COLO668 (cell line): ENCODE measurements at regions not wholly inside any gene's neighbourhood (a gene's known extent, or its start where the extent isn't known, plus 50 kb on each side); places are given as distances from the start of the nearest gene placed in this dataset.
"Not testable (repeated sequence)": the region's sequence is repeated elsewhere in the genome, so short reads cannot be mapped to it uniquely, and the experiment has no call there.

Experiments used
- DNase-seq: peaks from one replicate; lab custom pipeline; 2025; ENCODE audit not compliant: unreplicated experiment; lab: John Stamatoyannopoulos, UW

GRCh38 chr16:29260683-29261426, 145.7 kb downstream of the NPIPB11 start:
- DNase-seq: not testable (repeated sequence)

DNA sequence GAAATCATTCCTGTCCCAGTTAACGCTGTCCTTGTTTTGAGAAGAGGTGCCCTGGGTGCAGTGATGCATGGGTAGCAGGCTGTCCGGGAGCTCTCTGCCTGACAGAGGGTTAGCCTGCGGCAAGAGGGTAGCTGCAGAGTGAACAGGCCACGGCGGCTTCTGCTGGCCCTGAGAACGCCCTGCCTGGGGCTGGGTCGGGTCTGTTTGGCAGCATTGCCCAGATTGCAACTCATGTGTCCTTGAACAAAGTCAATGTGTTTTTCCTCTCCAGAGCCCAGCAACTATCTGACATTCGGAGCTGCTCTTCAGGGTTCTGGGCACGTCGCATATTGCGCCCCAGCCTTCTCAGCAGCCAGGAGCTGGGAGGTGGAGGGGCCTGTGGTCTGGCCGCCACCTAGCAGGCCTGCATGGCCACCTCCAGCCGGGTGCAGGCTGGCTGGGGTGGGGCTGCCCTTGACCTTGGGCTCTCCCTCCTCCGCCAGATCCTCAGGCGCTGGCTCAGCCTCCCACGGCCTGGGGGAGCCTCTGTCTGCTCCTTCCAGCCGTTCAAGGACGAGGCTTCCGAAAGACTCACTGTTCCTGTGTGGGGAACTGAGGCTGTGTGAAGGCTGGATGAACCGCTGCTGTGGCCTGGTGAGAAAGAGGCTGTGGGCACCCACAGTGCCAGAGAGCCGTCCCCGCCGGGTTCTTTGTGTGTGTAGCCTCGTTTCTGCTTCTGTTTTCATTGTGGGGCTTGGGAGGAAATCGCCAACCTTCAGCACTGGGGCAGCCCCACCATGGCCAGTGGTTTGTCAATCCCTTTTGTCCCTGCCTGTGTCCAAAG, 146.7 kb downstream of the NPIPB11 start:
- not testable (repeated sequence) for DNase-seq

- not testable (repeated sequence) for DNase-seq
Measured at GRCh38 chr16:29258946-29259634, 147.4 kb downstream of the NPIPB11 start.

GRCh38 chr16:29257419-29258336, 148.8 kb downstream of the NPIPB11 start:
- DNase-seq: peak; percentile 15

- DNase-seq: no peak
Measured at GRCh38 chr16:29256501-29256981, 150.0 kb downstream of the NPIPB11 start.

DNA sequence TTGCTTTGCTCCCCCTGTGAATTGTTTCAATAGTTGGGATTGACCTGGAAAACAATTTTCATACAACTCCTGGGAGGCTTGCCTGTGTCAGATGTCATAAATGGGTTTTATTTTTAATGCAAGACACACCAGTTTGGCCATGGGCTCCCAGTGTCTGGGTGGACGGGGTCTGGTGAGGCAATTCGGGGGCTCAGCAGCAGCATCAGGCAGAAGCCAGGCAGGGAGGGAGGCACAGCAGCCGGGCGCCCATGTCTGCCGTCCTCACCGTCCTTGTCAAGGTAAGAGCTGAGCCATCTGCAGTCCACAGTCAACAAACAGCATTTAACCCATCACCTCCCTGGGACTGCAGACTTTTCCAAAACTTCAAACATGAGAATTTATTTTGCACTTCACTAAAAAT, 150.6 kb downstream of the NPIPB11 start:
- DNase-seq: not testable (repeated sequence)

DNA sequence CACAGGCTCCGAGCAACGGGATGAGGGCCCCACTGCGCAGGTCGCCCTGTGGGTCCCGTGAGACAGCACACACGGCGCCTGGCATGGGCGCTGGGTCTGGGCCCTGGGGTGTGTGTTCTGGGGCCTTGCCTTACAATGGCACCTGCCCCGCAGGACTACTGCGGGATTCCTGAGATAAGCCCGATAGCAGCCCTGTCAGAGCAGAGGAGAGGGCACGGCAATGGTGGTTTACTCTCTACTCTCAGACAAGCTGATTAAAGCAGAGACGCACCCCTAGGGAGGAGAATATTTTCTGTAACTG, 151.1 kb downstream of the NPIPB11 start:
- DNase-seq: not testable (repeated sequence)

DNA sequence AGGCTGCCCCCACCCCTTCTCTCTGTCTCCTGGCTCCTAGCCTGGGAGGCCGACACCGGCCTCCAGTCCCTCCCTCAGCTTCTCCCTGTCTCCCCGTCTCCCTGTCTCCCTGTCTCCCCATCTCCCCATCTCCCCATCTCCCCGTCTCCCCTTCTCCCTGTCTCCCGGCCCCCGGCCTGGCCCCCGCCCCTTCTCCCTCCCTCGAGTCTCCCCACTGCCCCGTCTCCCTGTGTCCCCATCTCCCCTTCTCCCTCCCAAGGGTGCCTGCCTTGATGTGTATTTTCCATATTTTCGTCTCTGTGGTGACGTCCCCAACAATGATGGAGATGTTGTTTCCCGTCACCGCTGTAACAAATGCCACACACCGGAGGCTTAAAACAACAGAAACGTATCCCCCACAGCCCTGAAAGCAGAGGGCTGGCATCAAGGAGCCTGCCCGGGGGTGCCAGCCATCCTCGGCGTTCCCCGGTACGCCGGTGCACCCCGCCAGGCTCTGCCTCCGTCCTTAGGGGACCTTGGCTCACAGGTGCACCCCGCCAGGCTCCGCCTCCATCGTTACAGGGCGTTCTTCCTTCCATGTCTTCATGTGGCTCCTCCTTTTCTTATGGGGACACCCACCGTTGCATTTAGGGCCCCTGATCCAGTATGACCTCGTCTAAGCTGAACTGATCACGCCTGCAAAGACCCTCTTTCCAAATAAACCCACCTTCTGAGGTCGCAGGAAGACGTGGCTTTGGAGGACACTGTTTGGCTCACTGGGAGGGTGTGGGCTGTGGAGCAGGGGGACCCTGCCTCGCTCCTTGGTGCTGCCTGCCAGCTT, 151.6 kb downstream of the NPIPB11 start:
- DNase-seq: no peak

DNA sequence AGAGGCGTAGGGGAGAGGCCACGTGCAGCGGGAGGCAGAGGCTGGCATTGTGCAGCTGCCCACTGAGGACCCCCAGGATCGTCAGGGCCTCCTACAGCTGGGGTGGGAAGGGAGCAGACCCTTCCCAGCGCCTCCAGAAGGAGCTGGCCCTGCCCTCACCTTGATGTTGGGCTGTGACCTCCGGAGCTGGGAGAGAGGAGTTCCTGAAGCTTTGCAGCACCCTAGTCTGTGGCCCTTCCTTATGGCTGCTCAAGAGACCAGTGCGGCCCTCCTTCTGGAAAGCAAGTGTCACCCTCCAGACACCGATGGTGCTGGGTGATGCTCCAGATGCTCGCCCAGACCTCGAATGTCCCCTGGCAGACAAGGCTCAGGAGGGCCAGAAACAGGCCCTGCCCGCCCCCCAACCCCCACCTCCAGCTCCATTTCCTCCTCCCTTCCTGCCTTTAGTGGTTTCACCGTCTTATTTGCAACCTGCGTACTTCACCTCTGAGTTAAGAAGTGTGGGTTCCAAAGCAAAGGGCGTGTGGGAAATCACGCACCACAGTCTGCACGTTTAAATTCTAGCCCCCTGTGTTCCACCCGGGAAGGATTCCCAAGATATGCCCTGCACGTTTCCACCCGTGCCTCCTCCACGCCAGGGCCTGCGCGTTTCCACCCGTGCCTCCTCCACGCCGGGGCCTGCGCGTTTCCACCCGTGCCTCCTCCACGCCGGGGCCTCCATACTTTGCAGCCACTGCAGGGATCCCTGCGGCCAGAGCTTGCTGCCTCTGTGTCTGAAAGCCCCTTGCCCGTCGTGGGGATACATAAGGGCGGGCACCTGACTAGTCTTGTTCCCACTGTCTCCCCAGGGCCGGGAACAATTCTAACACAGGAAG, 152.6 kb downstream of the NPIPB11 start:
- DNase-seq: not testable (repeated sequence)

DNA sequence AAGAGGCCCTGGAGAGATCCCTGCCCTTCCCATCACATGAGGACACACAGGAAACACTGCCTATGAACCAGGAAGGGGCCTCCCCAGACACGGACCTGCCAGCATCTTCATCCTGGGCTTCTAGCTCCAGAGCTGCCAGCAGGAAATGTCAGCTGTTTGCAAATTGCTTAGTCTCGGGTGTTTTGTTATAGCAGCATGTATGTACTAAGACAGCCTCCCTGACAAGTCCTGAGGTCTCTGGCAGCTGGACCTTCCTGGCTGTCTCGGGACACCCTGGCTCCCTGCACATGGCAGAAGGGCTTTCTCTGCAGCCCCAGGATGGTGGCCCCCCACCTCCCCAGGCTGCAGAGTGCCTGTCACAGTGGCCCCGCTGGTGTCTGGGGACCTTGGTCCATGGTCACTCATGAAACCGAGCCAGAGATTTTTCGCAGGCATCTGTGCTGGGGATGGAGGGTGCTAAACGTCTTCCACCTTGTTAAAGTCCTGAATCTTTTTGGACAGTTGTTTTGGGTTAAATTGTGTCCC, 153.4 kb downstream of the NPIPB11 start:
- not testable (repeated sequence) for DNase-seq

DNA sequence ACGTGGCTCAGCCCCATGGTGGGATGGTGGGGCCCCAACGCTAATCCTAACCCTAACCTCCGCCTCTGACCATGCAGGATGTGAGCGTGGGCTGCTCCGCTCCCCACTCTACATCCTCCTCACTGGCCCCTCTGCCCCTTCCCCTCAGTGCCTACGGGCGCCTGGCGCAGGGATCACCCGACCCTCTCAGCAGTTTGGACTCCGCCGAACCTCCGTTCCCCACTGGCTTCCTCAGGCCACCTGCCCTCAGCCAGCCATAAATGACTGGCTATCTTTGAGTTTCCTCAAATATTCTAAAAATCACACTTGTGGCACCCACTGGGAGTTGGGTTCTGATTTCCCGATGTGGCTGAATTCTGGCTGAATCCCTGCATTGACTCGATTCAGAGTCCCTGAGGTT, 154.2 kb downstream of the NPIPB11 start:
- DNase-seq: not testable (repeated sequence)

- DNase-seq: not testable (repeated sequence)
Measured at GRCh38 chr16:29251571-29252011, 154.9 kb downstream of the NPIPB11 start.

GRCh38 chr16:29250923-29251434, 155.5 kb downstream of the NPIPB11 start:
- not testable (repeated sequence) for DNase-seq

DNA sequence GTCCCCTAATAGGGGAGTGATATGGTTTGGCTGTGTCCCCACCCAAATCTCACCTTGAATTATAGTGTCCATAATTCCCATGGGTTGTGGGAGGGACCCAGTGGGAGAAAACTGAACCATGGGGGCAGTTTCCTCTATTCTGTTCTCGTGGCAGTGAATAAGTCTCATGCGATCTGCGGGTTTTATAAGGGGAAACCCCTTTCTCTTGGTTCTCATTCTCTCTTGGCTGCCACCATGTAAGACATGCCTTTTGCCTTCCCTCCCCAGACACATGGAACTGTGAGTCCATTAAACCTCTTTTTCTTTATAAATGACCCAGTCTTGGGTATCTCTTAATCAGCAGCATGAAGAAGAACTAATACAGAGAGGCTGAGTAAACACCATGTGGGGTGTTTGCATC, 156.0 kb downstream of the NPIPB11 start:
- DNase-seq: not testable (repeated sequence)

DNA sequence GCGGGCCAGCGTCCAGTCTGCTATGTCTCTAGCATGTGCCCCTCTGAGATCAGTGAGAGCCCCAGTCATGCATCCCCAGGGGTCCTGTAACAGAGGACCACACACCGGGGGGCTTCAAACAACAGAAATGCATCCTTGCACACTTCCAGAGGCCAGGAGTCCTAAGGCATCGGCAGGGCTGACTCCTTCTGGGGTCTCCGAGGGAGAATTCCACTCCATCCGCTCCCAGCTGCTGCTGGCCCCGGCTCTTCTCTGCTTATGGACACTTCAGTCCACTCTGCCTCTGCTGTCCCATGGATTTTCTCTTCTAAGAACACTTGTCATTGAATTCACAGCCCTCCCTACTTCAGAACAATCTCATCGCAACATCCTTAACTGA, 157.6 kb downstream of the NPIPB11 start:
- DNase-seq: not testable (repeated sequence)

DNA sequence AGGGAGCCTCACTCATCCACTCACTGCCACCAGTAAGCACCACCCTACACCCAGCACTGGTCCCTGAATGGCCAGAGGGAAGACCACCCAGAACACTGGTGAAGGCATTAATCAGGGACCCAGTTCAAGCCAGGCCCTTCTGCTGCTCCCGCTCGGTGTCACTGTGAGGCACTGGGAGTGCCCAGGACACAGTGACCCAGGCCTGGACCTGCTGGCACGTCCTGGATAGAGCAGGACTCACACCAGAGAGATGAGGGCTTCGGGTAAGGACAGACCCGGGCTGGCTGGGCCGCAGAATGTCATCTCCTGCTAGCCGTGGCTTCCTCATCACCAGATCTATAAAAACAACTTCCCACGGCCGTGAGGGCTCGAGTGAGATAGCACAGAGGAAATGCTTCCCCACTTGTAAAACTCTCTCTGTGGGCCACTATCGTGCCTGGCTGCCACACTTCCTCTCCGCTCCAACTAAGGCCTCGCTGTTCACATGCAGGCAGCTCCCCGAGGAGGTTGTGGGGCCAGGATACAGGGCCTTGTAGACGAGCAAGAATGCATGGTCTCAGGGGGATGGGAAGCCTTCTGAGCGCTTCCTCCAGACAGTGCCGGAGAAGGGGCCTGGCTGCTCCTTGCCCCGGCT, 158.1 kb downstream of the NPIPB11 start:
- not testable (repeated sequence) for DNase-seq

DNA sequence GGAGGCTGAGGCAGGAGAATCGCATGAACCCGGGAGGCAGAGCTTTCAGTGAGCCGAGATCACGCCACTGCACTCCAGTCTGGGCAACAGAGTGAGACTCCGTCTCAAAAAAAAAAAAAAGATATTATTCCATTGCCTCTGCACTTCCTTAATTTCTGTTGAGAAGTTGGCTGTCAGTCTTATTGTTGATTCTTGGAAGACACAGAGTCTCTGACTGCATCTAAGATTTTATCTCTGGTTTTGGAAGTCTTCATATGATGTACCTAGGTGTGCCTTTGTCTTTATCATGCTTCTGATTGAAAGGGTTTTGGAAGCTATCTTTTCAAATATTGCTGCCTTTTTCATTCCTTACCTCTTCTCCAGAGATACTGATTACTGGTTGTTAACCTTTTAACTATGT, 160.4 kb downstream of the NPIPB11 start:
- DNase-seq: not testable (repeated sequence)

DNA sequence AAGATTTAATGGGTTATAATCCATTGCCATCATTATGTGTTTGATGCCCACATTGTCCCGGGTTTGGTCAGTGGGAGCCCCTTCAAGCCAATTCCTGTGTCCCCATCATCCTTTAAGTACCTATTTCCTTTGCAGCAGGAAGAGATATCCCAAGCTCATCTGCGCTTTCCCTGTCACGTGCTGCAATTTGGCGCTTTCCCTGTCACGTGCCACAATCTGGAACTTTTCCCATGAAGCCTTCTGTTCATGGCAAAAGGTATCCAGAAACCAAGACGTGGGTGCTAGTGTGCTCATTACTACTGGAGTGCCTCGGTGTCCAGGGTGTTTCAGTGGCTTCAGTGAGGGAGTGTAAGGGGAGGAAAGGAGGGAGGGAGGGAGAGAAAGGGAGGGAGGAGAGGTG, 168.5 kb downstream of the NPIPB11 start:
- DNase-seq: no peak
